HepG2 (cell line): ENCODE measurements at regions not wholly inside any gene's neighbourhood (a gene's known extent, or its start where the extent isn't known, plus 50 kb on each side); places are given as distances from the start of the nearest gene placed in this dataset.
A peak's percentile ranks its signal among the peaks of the same experiment; 100 is the strongest.

Experiments used
- CCAR2 ChIP-seq: fragments of 200-400 bp; formaldehyde crosslinking; optimal IDR thresholded peaks from 2 replicates; pipeline ENCODE3; 2018; ENCODE audit warnings: low read depth, mild to moderate bottlenecking, low read length, moderate library complexity
- ETV5 ChIP-seq: IDR thresholded peaks from 2 replicates; pipeline ENCODE4 v1.6.1; 2018; ENCODE audit warnings: missing biosample characterization, missing genetic modification reagents, inconsistent platforms, borderline replicate concordance
- ETV6 ChIP-seq: sonication (generic); formaldehyde crosslinking; conservative IDR thresholded peaks from 2 replicates; pipeline ENCODE4 v1.4.0; 2020; ENCODE audit warnings: missing genetic modification reagents
- EZH2 ChIP-seq: conservative IDR thresholded peaks from 2 replicates; pipeline ENCODE4 v1.6.1; 2012; ENCODE audit warnings: mild to moderate bottlenecking, low read depth, low read length, moderate library complexity
- IRX3 ChIP-seq: sonication (generic); formaldehyde crosslinking; IDR thresholded peaks from 2 replicates; pipeline ENCODE4 v1.8.1; 2023; ENCODE audit warnings: mild to moderate bottlenecking, low read depth, missing genetic modification reagents, borderline replicate concordance
- MXI1 ChIP-seq: IDR thresholded peaks from 3 replicates; pipeline ENCODE4 v1.6.1; 2012; ENCODE audit warnings: low read depth, low read length, inconsistent platforms, borderline replicate concordance
- NFYB ChIP-seq: sonication (generic); formaldehyde crosslinking; IDR thresholded peaks from 2 replicates; pipeline ENCODE4 v1.4.0; 2020; ENCODE audit warnings: missing genetic modification reagents
- RBFOX2 ChIP-seq: fragments of 200-400 bp; formaldehyde crosslinking; IDR thresholded peaks from 2 replicates; pipeline ENCODE4 v1.6.1; 2017; ENCODE audit warnings: low read depth, mild to moderate bottlenecking, low read length
- SOX13 ChIP-seq, 3 experiments: fragments of 450-650 bp in 1 of 3; sonication (generic) in 1 of 3; formaldehyde crosslinking in 1 of 3; IDR thresholded peaks in 2 of 3; conservative IDR thresholded peaks in 1 of 3; 2 replicates each; pipeline versions ENCODE4 v1.5.0 to v1.6.1; 2016 to 2020; ENCODE audit warnings: antibody characterized with exemption in 1 of 3, mild to moderate bottlenecking in 1 of 3, missing compliant biosample characterization in 1 of 3, missing genetic modification reagents in 1 of 3, moderate library complexity in 1 of 3
- TMF1 ChIP-seq: sonication (generic); formaldehyde crosslinking; IDR thresholded peaks from 2 replicates; pipeline ENCODE4 v1.8.1; 2022; ENCODE audit warnings: low read depth, missing genetic modification reagents
- ZBTB1 ChIP-seq: sonication (generic); formaldehyde crosslinking; IDR thresholded peaks from 2 replicates; pipeline ENCODE4 v1.4.0; 2020; ENCODE audit warnings: missing genetic modification reagents, borderline replicate concordance
- ZBTB3 ChIP-seq: sonication (generic); formaldehyde crosslinking; IDR thresholded peaks from 2 replicates; pipeline ENCODE4 v1.4.0; 2020; ENCODE audit warnings: low read depth, mild to moderate bottlenecking, moderate library complexity, missing genetic modification reagents, borderline replicate concordance
- ZNF225 ChIP-seq: sonication (generic); formaldehyde crosslinking; IDR thresholded peaks from 2 replicates; pipeline ENCODE4 v1.4.0; 2020; ENCODE audit warnings: mild to moderate bottlenecking, missing genetic modification reagents
- ZNF530 ChIP-seq: sonication (generic); formaldehyde crosslinking; IDR thresholded peaks from 2 replicates; pipeline ENCODE4 v1.5.0; 2020; ENCODE audit warnings: low read depth, mild to moderate bottlenecking, missing genetic modification reagents
- ZNF569 ChIP-seq: sonication (generic); formaldehyde crosslinking; IDR thresholded peaks from 2 replicates; pipeline ENCODE4 v1.5.0; 2020; ENCODE audit warnings: mild to moderate bottlenecking, missing genetic modification reagents, moderate library complexity, borderline replicate concordance
- TF ChIP-seq, protein P1 (sequence below): sonication (generic); formaldehyde crosslinking; IDR thresholded peaks from 2 replicates; pipeline ENCODE4 v1.9.0; 2021; ENCODE audit warnings: missing genetic modification reagents, mild to moderate bottlenecking, borderline replicate concordance
- TF ChIP-seq, protein P2 (sequence below): sonication (generic); formaldehyde crosslinking; IDR thresholded peaks from 2 replicates; pipeline ENCODE4 v1.4.0; 2020; ENCODE audit warnings: mild to moderate bottlenecking, missing genetic modification reagents
- TF ChIP-seq, protein P3 (sequence below): sonication (generic); formaldehyde crosslinking; IDR thresholded peaks from 2 replicates; pipeline ENCODE4 v1.8.1; 2023; ENCODE audit warnings: missing genetic modification reagents, inconsistent platforms, borderline replicate concordance
- TF ChIP-seq, protein P4 (sequence below): IDR thresholded peaks from 2 replicates; pipeline ENCODE4 v1.6.1; 2016; ENCODE audit warnings: missing biosample characterization, missing genetic modification reagents, low read depth
- TF ChIP-seq, protein P5 (sequence below): IDR thresholded peaks from 2 replicates; pipeline ENCODE4 v1.6.1; 2016; ENCODE audit warnings: missing compliant biosample characterization, missing genetic modification reagents, borderline replicate concordance

DNA sequence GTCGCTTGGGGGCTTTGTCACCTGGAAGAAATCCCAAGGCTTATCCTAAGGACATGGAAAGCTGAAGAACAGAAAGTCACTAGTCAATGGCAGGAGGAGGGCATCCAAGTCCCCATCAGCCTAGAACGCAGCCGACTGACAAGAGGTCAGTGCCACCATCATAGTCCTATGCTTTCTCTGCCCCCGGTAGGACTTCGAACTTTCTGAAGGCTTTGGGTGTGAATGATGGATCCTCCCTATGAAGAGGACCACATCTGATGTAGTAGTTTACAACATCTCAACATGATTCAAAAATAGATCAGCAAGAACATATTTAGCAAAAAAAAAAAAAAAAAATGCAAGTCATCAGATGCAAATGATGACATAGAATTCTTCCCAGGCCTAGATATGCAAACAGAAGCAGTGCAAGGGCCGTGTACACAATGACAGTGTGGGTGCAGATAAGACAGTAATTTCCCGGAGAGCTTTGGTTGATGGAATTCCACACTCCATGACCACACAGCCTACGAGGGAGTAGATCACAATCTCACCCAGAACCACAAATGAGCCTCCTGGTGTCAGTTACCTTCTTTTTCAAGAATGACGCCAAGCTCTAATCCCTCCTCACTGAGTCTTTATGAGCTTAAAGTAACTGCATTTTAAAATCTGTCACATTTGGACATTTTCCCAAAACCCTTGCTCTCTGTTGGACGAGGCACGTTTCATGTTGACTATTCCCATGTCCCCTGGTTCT lies 88.2 kb downstream of the PSMG1 start (continued):
- TF ChIP-seq, protein P1, sequence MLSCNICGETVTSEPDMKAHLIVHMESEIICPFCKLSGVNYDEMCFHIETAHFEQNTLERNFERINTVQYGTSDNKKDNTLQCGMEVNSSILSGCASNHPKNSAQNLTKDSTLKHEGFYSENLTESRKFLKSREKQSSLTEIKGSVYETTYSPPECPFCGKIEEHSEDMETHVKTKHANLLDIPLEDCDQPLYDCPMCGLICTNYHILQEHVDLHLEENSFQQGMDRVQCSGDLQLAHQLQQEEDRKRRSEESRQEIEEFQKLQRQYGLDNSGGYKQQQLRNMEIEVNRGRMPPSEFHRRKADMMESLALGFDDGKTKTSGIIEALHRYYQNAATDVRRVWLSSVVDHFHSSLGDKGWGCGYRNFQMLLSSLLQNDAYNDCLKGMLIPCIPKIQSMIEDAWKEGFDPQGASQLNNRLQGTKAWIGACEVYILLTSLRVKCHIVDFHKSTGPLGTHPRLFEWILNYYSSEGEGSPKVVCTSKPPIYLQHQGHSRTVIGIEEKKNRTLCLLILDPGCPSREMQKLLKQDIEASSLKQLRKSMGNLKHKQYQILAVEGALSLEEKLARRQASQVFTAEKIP (CRISPR knock-in tag): no peak
- no peak for TF ChIP-seq EZH2
- TF ChIP-seq, protein P2, sequence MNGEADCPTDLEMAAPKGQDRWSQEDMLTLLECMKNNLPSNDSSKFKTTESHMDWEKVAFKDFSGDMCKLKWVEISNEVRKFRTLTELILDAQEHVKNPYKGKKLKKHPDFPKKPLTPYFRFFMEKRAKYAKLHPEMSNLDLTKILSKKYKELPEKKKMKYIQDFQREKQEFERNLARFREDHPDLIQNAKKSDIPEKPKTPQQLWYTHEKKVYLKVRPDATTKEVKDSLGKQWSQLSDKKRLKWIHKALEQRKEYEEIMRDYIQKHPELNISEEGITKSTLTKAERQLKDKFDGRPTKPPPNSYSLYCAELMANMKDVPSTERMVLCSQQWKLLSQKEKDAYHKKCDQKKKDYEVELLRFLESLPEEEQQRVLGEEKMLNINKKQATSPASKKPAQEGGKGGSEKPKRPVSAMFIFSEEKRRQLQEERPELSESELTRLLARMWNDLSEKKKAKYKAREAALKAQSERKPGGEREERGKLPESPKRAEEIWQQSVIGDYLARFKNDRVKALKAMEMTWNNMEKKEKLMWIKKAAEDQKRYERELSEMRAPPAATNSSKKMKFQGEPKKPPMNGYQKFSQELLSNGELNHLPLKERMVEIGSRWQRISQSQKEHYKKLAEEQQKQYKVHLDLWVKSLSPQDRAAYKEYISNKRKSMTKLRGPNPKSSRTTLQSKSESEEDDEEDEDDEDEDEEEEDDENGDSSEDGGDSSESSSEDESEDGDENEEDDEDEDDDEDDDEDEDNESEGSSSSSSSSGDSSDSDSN (CRISPR knock-in tag): no peak
- TF ChIP-seq ETV5 (CRISPR knock-in tag): peak; percentile 44; the same call in 1 of the 2 replicates
- TF ChIP-seq ZNF225 (CRISPR knock-in tag): no peak
- TF ChIP-seq ETV6: no peak
- no peak for TF ChIP-seq TMF1 (CRISPR knock-in tag)
- TF ChIP-seq, protein P3, sequence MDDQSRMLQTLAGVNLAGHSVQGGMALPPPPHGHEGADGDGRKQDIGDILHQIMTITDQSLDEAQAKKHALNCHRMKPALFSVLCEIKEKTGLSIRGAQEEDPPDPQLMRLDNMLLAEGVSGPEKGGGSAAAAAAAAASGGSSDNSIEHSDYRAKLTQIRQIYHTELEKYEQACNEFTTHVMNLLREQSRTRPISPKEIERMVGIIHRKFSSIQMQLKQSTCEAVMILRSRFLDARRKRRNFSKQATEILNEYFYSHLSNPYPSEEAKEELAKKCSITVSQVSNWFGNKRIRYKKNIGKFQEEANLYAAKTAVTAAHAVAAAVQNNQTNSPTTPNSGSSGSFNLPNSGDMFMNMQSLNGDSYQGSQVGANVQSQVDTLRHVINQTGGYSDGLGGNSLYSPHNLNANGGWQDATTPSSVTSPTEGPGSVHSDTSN: 0 out of 2 replicates have a peak, but pooled peaks have one; percentile 48
- TF ChIP-seq ZNF530 (CRISPR knock-in tag): no peak
- peak; percentile 50; the same call in 1 of the 2 replicates for TF ChIP-seq SOX13 (IDR thresholded peaks at IDR 0.05)
- TF ChIP-seq SOX13 (CRISPR knock-in tag; conservative IDR thresholded peaks at IDR 0.05 in 1 of 2, IDR thresholded peaks at IDR 0.05 in 1 of 2): peak in 1 of 2 experiments; percentile 81; a peak in 2 of 4 replicates
- no peak for TF ChIP-seq CCAR2
- TF ChIP-seq NFYB: no peak
- no peak for TF ChIP-seq ZBTB1 (CRISPR knock-in tag)
- no peak for TF ChIP-seq IRX3 (CRISPR knock-in tag)
- TF ChIP-seq, protein P4, sequence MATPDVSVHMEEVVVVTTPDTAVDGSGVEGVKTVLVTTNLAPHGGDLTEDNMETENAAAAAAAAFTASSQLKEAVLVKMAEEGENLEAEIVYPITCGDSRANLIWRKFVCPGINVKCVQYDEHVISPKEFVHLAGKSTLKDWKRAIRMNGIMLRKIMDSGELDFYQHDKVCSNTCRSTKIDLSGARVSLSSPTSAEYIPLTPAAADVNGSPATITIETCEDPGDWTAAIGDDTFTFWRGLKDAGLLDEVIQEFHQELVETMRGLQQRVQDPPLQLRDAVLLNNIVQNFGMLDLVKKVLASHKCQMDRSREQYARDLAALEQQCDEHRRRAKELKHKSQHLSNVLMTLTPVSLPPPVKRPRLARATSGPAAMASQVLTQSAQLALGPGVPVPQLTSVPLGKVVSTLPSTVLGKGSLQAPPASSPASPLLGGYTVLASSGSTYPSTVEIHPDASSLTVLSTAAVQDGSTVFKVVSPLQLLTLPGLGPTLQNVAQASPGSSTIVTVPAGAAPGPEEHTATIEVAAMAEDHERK (CRISPR knock-in tag): no peak
- peak; percentile 74; the same call in 1 of the 3 replicates for TF ChIP-seq MXI1
- 0 out of 2 replicates have a peak, but pooled peaks have one; percentile 14 for TF ChIP-seq RBFOX2
- TF ChIP-seq ZNF569 (CRISPR knock-in tag): no peak
- TF ChIP-seq, protein P5, sequence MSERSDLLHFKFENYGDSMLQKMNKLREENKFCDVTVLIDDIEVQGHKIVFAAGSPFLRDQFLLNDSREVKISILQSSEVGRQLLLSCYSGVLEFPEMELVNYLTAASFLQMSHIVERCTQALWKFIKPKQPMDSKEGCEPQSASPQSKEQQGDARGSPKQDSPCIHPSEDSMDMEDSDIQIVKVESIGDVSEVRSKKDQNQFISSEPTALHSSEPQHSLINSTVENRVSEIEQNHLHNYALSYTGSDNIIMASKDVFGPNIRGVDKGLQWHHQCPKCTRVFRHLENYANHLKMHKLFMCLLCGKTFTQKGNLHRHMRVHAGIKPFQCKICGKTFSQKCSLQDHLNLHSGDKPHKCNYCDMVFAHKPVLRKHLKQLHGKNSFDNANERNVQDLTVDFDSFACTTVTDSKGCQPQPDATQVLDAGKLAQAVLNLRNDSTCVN (CRISPR knock-in tag): no peak
- no peak for TF ChIP-seq ZBTB3 (CRISPR knock-in tag)
